ENCODE measurements at regions not wholly inside any gene's neighbourhood (a gene's known extent, or its start where the extent isn't known, plus 50 kb on each side); places are given as distances from the start of the nearest gene placed in this dataset.

- TF ChIP-seq EZH2 (IDR thresholded peaks at IDR 0.05; ENCODE audit: low read length, unreplicated experiment) (no peak), CTCF (conservative IDR thresholded peaks at IDR 0.05; ENCODE audit: low read depth, low read length) (no peak), EZH2phosphoT487 (IDR thresholded peaks at IDR 0.05; ENCODE audit: borderline replicate concordance, low read length) (no peak)
Observed at GRCh38 chrX:129019412-129019811, 503.9 kb downstream of the SMARCA1 start.
